Lower leg skin (tissue), 3 donors: ENCODE measurements at regions not wholly inside any gene's neighbourhood (a gene's known extent, or its start where the extent isn't known, plus 50 kb on each side); places are given as distances from the start of the nearest gene placed in this dataset.

Experiments
- POLR2A ChIP-seq, 2 donors: fragments of 450-650 bp; IDR thresholded peaks; one replicate each; pipeline ENCODE4 v1.6.1; 2016 to 2017; ENCODE audit warnings: antibody characterized with exemption in 2 of 2, mild to moderate bottlenecking in 1 of 2, moderate library complexity in 1 of 2
- TF ChIP-seq, protein P1 (sequence below), 3 donors: fragments of 450-650 bp; IDR thresholded peaks; one replicate each; pipeline ENCODE4 v1.5.1; 2016; ENCODE audit warnings: antibody characterized with exemption in 3 of 3, mild to moderate bottlenecking in 3 of 3, moderate library complexity in 2 of 3

DNA sequence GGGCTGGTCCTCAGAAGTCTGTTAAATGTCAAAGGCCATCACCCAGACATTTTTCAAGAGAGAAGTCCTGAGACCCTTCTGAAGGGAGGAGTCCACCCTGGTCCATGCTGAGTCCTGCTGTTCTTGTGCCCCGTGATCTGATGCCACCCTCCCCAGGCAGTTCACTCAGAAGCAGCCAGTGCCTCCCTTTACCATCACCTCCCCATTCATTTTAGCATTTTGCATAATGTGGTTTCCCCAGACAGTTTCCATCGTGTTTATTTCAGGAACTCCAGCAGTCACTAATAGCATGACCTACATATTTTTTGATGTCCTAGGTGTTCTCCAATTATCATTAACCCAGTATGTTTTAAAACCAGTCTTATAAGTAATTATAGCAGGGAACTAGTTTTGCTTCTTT is 353.0 kb upstream of the CDH5 start:
- no peak for TF ChIP-seq POLR2A (IDR thresholded peaks at IDR 0.05)
- TF ChIP-seq, protein P1, sequence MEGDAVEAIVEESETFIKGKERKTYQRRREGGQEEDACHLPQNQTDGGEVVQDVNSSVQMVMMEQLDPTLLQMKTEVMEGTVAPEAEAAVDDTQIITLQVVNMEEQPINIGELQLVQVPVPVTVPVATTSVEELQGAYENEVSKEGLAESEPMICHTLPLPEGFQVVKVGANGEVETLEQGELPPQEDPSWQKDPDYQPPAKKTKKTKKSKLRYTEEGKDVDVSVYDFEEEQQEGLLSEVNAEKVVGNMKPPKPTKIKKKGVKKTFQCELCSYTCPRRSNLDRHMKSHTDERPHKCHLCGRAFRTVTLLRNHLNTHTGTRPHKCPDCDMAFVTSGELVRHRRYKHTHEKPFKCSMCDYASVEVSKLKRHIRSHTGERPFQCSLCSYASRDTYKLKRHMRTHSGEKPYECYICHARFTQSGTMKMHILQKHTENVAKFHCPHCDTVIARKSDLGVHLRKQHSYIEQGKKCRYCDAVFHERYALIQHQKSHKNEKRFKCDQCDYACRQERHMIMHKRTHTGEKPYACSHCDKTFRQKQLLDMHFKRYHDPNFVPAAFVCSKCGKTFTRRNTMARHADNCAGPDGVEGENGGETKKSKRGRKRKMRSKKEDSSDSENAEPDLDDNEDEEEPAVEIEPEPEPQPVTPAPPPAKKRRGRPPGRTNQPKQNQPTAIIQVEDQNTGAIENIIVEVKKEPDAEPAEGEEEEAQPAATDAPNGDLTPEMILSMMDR (IDR thresholded peaks at IDR 0.05) = no peak
